ENCODE measurements at regions not wholly inside any gene's neighbourhood (a gene's known extent, or its start where the extent isn't known, plus 50 kb on each side); places are given as distances from the start of the nearest gene placed in this dataset.

DNA sequence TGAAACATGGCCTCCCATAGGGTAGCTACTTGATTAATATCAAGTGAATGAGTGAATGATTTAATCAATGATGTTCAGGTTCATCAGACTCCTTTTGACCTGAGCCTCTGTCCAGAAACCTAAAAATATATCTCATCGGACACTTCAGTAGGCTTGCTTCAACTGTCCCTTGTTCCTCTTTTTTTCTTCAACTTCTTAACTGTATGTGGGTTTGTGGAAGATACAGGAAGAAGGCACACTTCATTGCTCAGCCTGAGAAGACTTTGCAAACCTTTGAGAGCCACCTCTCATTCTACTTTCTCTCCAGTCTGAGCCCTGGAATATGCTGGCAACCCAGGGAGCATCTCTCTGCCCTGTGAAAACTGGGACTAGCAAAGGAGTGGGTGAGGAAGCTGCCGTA, 557.0 kb downstream of the FGF9 start:
- TF ChIP-seq CTCF (IDR thresholded peaks at IDR 0.05) (no peak), POLR2A (IDR thresholded peaks at IDR 0.05) (no peak)
